ENCODE measurements at regions not wholly inside any gene's neighbourhood (a gene's known extent, or its start where the extent isn't known, plus 50 kb on each side); places are given as distances from the start of the nearest gene placed in this dataset.
"Not testable (repeated sequence)": the region's sequence is repeated elsewhere in the genome, so short reads cannot be mapped to it uniquely, and the experiment has no call there.

GRCh38 chr11:70883973-70884623 is 368.3 kb downstream of the SHANK2 start:
- no peak for DNase-seq

GRCh38 chr11:70885281-70886231 is 366.8 kb downstream of the SHANK2 start:
- no peak for DNase-seq

- DNase-seq = no peak
Measured at GRCh38 chr11:70886256-70886655, 366.1 kb downstream of the SHANK2 start.

- DNase-seq = no peak
Measured at GRCh38 chr11:70886676-70887541, 365.5 kb downstream of the SHANK2 start.

GRCh38 chr11:70887542-70887827 is 364.9 kb downstream of the SHANK2 start:
- DNase-seq = no peak

- no peak for DNase-seq
Measured at GRCh38 chr11:70888061-70888460, 364.3 kb downstream of the SHANK2 start.

GRCh38 chr11:70889411-70889810 is 363.0 kb downstream of the SHANK2 start:
- no peak for DNase-seq

- no peak for DNase-seq
Measured at GRCh38 chr11:70891844-70892380, 360.5 kb downstream of the SHANK2 start.

GRCh38 chr11:70892889-70893288 is 359.5 kb downstream of the SHANK2 start:
- DNase-seq = no peak

GRCh38 chr11:70894566-70895365 is 357.6 kb downstream of the SHANK2 start:
- DNase-seq = no peak

GRCh38 chr11:70895366-70895670 is 357.1 kb downstream of the SHANK2 start:
- no peak for DNase-seq

GRCh38 chr11:70897429-70897828 is 354.9 kb downstream of the SHANK2 start:
- DNase-seq = no peak

- no peak for DNase-seq
Measured at GRCh38 chr11:70899616-70900015, 352.8 kb downstream of the SHANK2 start.

- no peak for DNase-seq
Measured at GRCh38 chr11:70900540-70900939, 351.8 kb downstream of the SHANK2 start.

- no peak for DNase-seq
Measured at GRCh38 chr11:70901951-70902521, 350.3 kb downstream of the SHANK2 start.

- DNase-seq = not testable (repeated sequence)
Measured at GRCh38 chr11:70903229-70903628, 349.1 kb downstream of the SHANK2 start.

GRCh38 chr11:70906101-70906500 is 346.3 kb downstream of the SHANK2 start:
- DNase-seq = no peak

- DNase-seq = no peak
Measured at GRCh38 chr11:70908223-70908622, 344.2 kb downstream of the SHANK2 start.

- no peak for DNase-seq
Measured at GRCh38 chr11:70910835-70911234, 341.5 kb downstream of the SHANK2 start.

GRCh38 chr11:70912226-70912840 is 340.0 kb downstream of the SHANK2 start:
- DNase-seq = no peak

GRCh38 chr11:70913715-70914231 is 338.6 kb downstream of the SHANK2 start:
- no peak for DNase-seq

Measured in effector CD8-positive, alpha-beta T cell (primary cell).